ENCODE measurements at regions not wholly inside any gene's neighbourhood (a gene's known extent, or its start where the extent isn't known, plus 50 kb on each side); places are given as distances from the start of the nearest gene placed in this dataset.

DNA sequence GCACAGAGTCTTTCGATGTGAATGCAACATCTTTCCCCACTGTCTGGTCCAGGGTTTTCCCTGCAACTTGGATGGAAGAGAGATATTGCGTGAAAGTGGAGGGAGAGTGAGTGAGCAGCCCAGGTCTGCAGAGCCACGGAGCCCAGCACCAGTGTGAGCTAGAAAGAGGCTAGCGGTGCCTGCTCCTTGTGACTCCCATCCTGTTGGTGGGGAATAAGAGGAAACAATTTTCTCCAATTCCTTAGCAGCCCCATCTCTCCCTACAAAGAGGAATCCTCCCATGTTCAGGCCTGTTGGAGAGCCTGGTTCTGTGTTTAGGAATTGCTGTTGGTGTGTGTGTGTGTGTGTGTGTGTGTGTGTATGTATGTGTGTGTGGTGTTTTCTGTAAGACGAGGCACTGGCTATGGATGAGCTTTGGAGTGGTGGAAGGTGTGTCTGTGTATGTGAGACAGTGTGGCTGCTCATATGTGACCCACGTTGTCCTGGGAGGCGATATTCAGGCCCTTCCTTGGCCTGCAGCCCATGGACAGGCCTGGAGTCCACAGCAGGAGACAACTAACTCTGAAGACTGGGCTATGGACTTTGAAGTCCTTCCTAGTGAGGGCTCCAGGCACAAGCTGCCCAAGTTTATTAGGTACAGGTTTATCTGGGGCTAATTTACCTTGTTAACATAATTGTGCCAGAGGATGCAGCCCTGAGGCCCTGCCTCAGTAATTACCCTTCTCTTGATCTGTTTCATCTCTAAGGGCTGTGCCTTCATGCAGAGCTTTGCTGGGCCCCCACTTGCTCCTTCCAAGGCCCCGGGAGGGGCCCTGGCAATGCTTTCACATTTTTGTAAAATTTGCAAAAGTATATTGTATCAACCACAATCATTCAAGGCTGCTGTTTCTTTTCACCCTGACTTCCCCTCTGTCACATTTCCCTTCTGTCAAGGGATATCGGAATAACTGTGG is 88.6 kb upstream of the HAAO start:
- TF ChIP-seq, protein P1, sequence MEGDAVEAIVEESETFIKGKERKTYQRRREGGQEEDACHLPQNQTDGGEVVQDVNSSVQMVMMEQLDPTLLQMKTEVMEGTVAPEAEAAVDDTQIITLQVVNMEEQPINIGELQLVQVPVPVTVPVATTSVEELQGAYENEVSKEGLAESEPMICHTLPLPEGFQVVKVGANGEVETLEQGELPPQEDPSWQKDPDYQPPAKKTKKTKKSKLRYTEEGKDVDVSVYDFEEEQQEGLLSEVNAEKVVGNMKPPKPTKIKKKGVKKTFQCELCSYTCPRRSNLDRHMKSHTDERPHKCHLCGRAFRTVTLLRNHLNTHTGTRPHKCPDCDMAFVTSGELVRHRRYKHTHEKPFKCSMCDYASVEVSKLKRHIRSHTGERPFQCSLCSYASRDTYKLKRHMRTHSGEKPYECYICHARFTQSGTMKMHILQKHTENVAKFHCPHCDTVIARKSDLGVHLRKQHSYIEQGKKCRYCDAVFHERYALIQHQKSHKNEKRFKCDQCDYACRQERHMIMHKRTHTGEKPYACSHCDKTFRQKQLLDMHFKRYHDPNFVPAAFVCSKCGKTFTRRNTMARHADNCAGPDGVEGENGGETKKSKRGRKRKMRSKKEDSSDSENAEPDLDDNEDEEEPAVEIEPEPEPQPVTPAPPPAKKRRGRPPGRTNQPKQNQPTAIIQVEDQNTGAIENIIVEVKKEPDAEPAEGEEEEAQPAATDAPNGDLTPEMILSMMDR (optimal IDR thresholded peaks at IDR 0.05 in 1 of 3, IDR thresholded peaks at IDR 0.05 in 1 of 3, conservative IDR thresholded peaks at IDR 0.05 in 1 of 3; ENCODE audit: extremely low read depth in 1 of 3, insufficient read depth in 2 of 3, low read length in 3 of 3): no peak
- no peak for TF ChIP-seq EZH2 (IDR thresholded peaks at IDR 0.05; ENCODE audit: low read length)

All from keratinocyte (primary cell).